HFFc6 (cell line): ENCODE measurements at regions not wholly inside any gene's neighbourhood (a gene's known extent, or its start where the extent isn't known, plus 50 kb on each side); places are given as distances from the start of the nearest gene placed in this dataset.

ENCODE experiments used
- DNase-seq: peaks from one replicate; pipeline ENCODE4 v3.0.0-alpha.2; 2018
- H3K27ac Mint-ChIP-seq: 2 replicates; pipeline ENCODE4 v1.8.0; 2020; ENCODE audit warnings: mild to moderate bottlenecking, mixed read lengths
- H3K27me3 Mint-ChIP-seq: 2 replicates; pipeline ENCODE4 v1.8.0; 2021; ENCODE audit warnings: mild to moderate bottlenecking, moderate library complexity, mixed read lengths; ENCODE audit not compliant: insufficient read depth
- H3K36me3 Mint-ChIP-seq: 2 replicates; pipeline ENCODE4 v1.8.0; 2021; ENCODE audit warnings: low read depth, mixed read lengths
- H3K4me1 Mint-ChIP-seq: 2 replicates; pipeline ENCODE4 v1.8.0; 2020; ENCODE audit warnings: low read depth, mixed read lengths
- H3K4me3 Mint-ChIP-seq: 2 replicates; pipeline ENCODE4 v1.8.0; 2020; ENCODE audit warnings: mild to moderate bottlenecking, moderate library complexity, mixed read lengths
- H3K9me3 Mint-ChIP-seq: 2 replicates; pipeline ENCODE4 v1.8.0; 2020; ENCODE audit warnings: mild to moderate bottlenecking, mixed read lengths
- CTCF ChIP-seq: fragments of 200-600 bp; sonication (generic); IDR thresholded peaks from 2 replicates; pipeline ENCODE4 v1.5.0; 2021; ENCODE audit warnings: antibody characterized with exemption, mild to moderate bottlenecking

- DNase-seq: no peak
- no peak for TF ChIP-seq CTCF
- peaks cover 50% of the 10 kb centered on the region for H3K9me3 Mint-ChIP-seq
- no peak overlapping the region for H3K27ac Mint-ChIP-seq
- H3K4me1 Mint-ChIP-seq: no peaks in the 10 kb centered on the region
- no peaks in the 10 kb centered on the region for H3K27me3 Mint-ChIP-seq
- H3K36me3 Mint-ChIP-seq: no peaks in the 10 kb centered on the region; the same call in 1 of the 2 replicates
- no peak overlapping the region for H3K4me3 Mint-ChIP-seq
These were observed 780.9 kb downstream of the QKI start for GRCh38 chr6:164195278-164195941.

GRCh38 chr6:164188861-164189260, 774.3 kb downstream of the QKI start:
- no peaks in the 10 kb centered on the region for H3K36me3 Mint-ChIP-seq
- H3K27me3 Mint-ChIP-seq: no peaks in the 10 kb centered on the region
- H3K4me1 Mint-ChIP-seq: no peaks in the 10 kb centered on the region
- H3K27ac Mint-ChIP-seq: no peak overlapping the region
- no peak for TF ChIP-seq CTCF
- peaks cover 65% of the 10 kb centered on the region for H3K9me3 Mint-ChIP-seq
- no peak for DNase-seq
- no peak overlapping the region for H3K4me3 Mint-ChIP-seq

GRCh38 chr6:164185471-164185871, 771.0 kb downstream of the QKI start:
- no peaks in the 10 kb centered on the region for H3K27me3 Mint-ChIP-seq
- DNase-seq: no peak
- no peak overlapping the region for H3K27ac Mint-ChIP-seq
- peaks cover 71% of the 10 kb centered on the region for H3K9me3 Mint-ChIP-seq
- peaks cover 6% of the 10 kb centered on the region; the same call in 1 of the 2 replicates for H3K36me3 Mint-ChIP-seq
- no peaks in the 10 kb centered on the region for H3K4me1 Mint-ChIP-seq
- no peak overlapping the region for H3K4me3 Mint-ChIP-seq
- no peak for TF ChIP-seq CTCF

DNA sequence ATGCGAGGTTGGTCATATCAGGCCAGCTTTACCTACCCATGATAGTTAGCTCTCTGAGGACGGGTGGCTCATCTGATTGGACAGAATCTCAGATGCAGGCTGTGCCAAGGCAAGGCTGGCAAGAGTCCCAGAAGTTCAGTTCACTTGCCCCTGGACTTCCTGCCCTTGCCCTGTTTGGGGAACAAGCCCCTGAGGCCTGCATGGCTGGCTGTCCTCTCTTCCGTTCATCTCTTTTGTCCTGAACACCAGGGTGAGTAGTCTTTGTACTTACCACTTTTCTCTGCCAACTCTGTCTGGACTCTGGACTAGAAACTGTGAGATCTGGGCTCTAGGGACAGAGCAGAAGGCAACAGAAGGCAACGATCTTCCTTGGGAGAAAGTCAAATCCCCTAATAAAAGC, 769.9 kb downstream of the QKI start:
- H3K27me3 Mint-ChIP-seq: no peaks in the 10 kb centered on the region

GRCh38 chr6:164183556-164184123, 769.1 kb downstream of the QKI start:
- Mint-ChIP-seq H3K9me3 (peaks cover 62% of the 10 kb centered on the region), H3K36me3 (peaks cover 6% of the 10 kb centered on the region; the same call in 1 of the 2 replicates), H3K27ac (no peak overlapping the region), H3K4me3 (no peak overlapping the region), H3K27me3 (no peaks in the 10 kb centered on the region), H3K4me1 (no peaks in the 10 kb centered on the region)
- no peak for TF ChIP-seq CTCF
- DNase-seq: no peak

More for the DNA sequence above, 769.9 kb downstream of the QKI start:
- Mint-ChIP-seq H3K36me3 (peaks cover 6% of the 10 kb centered on the region; the same call in 1 of the 2 replicates), H3K4me1 (no peaks in the 10 kb centered on the region), H3K27ac (no peak overlapping the region), H3K9me3 (peaks cover 66% of the 10 kb centered on the region), H3K4me3 (no peak overlapping the region)
- TF ChIP-seq CTCF: no peak
- no peak for DNase-seq
